NCI-H146 treated with DMSO at 0.1 percent for 48 hours (cell line): ENCODE measurements at regions not wholly inside any gene's neighbourhood (a gene's known extent, or its start where the extent isn't known, plus 50 kb on each side); places are given as distances from the start of the nearest gene placed in this dataset.
A peak's percentile ranks its signal among the peaks of the same experiment; 100 is the strongest.

Source experiments
- DNase-seq: peaks from one replicate; lab custom pipeline; 2025; ENCODE audit not compliant: unreplicated experiment; lab: John Stamatoyannopoulos, UW

- no peak for DNase-seq
Observed at GRCh38 chrX:42530027-42530426, 247.9 kb downstream of the PPP1R2C start.

GRCh38 chrX:42524379-42524778 is 253.6 kb downstream of the PPP1R2C start:
- no peak for DNase-seq

- no peak for DNase-seq
Observed at GRCh38 chrX:42519666-42520231, 258.2 kb downstream of the PPP1R2C start.

- DNase-seq: no peak
Observed at GRCh38 chrX:42515939-42516338, 262.0 kb downstream of the PPP1R2C start.

- DNase-seq: no peak
Observed at GRCh38 chrX:42505016-42505415, 272.9 kb downstream of the PPP1R2C start.

- no peak for DNase-seq
Observed at GRCh38 chrX:42499620-42500019, 278.3 kb downstream of the PPP1R2C start.

GRCh38 chrX:42497356-42497755 is 280.6 kb downstream of the PPP1R2C start:
- DNase-seq: no peak

GRCh38 chrX:42496239-42496638 is 281.7 kb downstream of the PPP1R2C start:
- no peak for DNase-seq

GRCh38 chrX:42495139-42495538 is 282.8 kb downstream of the PPP1R2C start:
- peak; percentile 31 for DNase-seq

- DNase-seq: no peak
Observed at GRCh38 chrX:42491137-42491907, 286.6 kb downstream of the PPP1R2C start.

- no peak for DNase-seq
Observed at GRCh38 chrX:42490111-42490510, 287.9 kb downstream of the PPP1R2C start.

- no peak for DNase-seq
Observed at GRCh38 chrX:42485601-42486000, 292.4 kb downstream of the PPP1R2C start.

- DNase-seq: no peak
Observed at GRCh38 chrX:42484233-42484632, 293.7 kb downstream of the PPP1R2C start.

- no peak for DNase-seq
Observed at GRCh38 chrX:42477396-42477795, 300.6 kb downstream of the PPP1R2C start.

GRCh38 chrX:42472727-42473126 is 305.2 kb downstream of the PPP1R2C start:
- DNase-seq: no peak

GRCh38 chrX:42466332-42467046 is 311.5 kb downstream of the PPP1R2C start:
- DNase-seq: no peak

GRCh38 chrX:42465821-42466220 is 312.1 kb downstream of the PPP1R2C start:
- DNase-seq: no peak

GRCh38 chrX:42463706-42464490 is 314.1 kb downstream of the PPP1R2C start:
- DNase-seq: no peak

- no peak for DNase-seq
Observed at GRCh38 chrX:42462917-42463316, 315.0 kb downstream of the PPP1R2C start.

GRCh38 chrX:42460706-42461105 is 317.3 kb downstream of the PPP1R2C start:
- no peak for DNase-seq

GRCh38 chrX:42459735-42460134 is 318.2 kb downstream of the PPP1R2C start:
- peak; percentile 1 for DNase-seq
